A673 (cell line): ENCODE measurements at regions not wholly inside any gene's neighbourhood (a gene's known extent, or its start where the extent isn't known, plus 50 kb on each side); places are given as distances from the start of the nearest gene placed in this dataset.

ENCODE experiments used
- EZH2 ChIP-seq: fragments of 200-600 bp; sonication (generic); IDR thresholded peaks from 2 replicates; pipeline ENCODE4 v1.6.1; 2017; ENCODE audit warnings: borderline replicate concordance, low read depth, mild to moderate bottlenecking, mixed read lengths, antibody characterized with exemption, low read length; ENCODE audit not compliant: poor library complexity, severe bottlenecking
- TF ChIP-seq, protein P1 (sequence below): fragments of 300-800, 200-600 bp; sonication (generic); conservative IDR thresholded peaks from 2 replicates; pipeline ENCODE4 v1.5.1; 2017; ENCODE audit warnings: low read depth, mild to moderate bottlenecking, antibody characterized with exemption, low read length, moderate library complexity, mixed read lengths

DNA sequence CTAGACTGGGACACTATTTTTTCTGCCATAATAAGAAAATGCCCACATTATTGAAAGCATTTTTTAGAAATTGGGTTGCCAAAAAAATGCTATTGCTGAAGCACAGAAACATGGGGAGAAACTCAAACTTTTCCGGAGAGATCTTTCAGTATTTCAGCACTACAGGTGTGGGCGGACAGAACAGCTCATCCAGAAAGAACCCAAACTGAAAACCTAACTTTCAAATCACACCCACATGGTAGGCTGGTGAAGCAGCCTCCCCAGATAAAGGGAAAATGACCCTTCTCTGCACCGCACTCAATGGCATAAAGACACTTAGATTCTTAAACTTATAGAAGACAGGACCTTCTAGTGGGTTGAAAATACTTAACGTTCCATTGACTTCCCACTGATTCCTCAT lies 62.3 kb upstream of the TMPO start:
- TF ChIP-seq, protein P1, sequence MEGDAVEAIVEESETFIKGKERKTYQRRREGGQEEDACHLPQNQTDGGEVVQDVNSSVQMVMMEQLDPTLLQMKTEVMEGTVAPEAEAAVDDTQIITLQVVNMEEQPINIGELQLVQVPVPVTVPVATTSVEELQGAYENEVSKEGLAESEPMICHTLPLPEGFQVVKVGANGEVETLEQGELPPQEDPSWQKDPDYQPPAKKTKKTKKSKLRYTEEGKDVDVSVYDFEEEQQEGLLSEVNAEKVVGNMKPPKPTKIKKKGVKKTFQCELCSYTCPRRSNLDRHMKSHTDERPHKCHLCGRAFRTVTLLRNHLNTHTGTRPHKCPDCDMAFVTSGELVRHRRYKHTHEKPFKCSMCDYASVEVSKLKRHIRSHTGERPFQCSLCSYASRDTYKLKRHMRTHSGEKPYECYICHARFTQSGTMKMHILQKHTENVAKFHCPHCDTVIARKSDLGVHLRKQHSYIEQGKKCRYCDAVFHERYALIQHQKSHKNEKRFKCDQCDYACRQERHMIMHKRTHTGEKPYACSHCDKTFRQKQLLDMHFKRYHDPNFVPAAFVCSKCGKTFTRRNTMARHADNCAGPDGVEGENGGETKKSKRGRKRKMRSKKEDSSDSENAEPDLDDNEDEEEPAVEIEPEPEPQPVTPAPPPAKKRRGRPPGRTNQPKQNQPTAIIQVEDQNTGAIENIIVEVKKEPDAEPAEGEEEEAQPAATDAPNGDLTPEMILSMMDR = no peak
- no peak for TF ChIP-seq EZH2
